K562 (cell line): ENCODE measurements at regions not wholly inside any gene's neighbourhood (a gene's known extent, or its start where the extent isn't known, plus 50 kb on each side); places are given as distances from the start of the nearest gene placed in this dataset.

ENCODE experiments used
- ATAC-seq: fragments of 200-7000 bp; cut with Tn5 transposase; 3 replicates; pipeline ENCODE4 v1.9.1; 2020; ENCODE audit warnings: moderate library complexity
- BruUV-seq: library from RNA; stranded (reverse); fragments of 400-500 nt; replicated peaks from 2 replicates; lab custom pipeline; 2021; lab: Mats Ljungman, UMichigan
- CTCF ChIA-PET: fragments of 300-600 bp; formaldehyde crosslinking; extraction: SDS; loops from one replicate; lab custom pipeline; 2021; ENCODE audit warnings: low intra/inter-chr PET ratio; lab: Yijun Ruan, JAX
- POLR2A ChIA-PET: fragments of 300-600, 350-650 bp; sonication (Branson Sonifier 250); formaldehyde crosslinking; extraction: SDS; loops from one replicate; lab custom pipeline; 2021; ENCODE audit warnings: antibody characterized with exemption, inconsistent platforms; lab: Yijun Ruan, JAX
- DNase-seq, 4 experiments: peaks; one replicate each; pipeline versions ENCODE4 v3.0.0 to v3.0.0-alpha.2; 2011 to 2018; ENCODE audit warnings: low spot score in 3 of 4, mixed read lengths in 3 of 4; ENCODE audit errors: extremely low read depth in 1 of 4
- FAIRE-seq: peaks from 2 replicates; lab custom pipeline; 2011; peaks lifted over from hg19 to GRCh38; lab: Jason Lieb, UNC
- H2AFZ ChIP-seq: 2 replicates; pipeline ENCODE4 v1.6.0; 2011; ENCODE audit warnings: low read depth, low read length, control low read depth, inconsistent platforms
- H3K27ac ChIP-seq: fragments of 200-600 bp; 3 replicates; pipeline ENCODE4 v1.8.0; 2011; ENCODE audit warnings: low read depth, mild to moderate bottlenecking, control low read depth, inconsistent platforms, low read length, moderate library complexity, mixed read lengths; ENCODE audit errors: extremely low read depth
- H3K27me3 ChIP-seq, 2 experiments: fragments of 300-600 bp in 1 of 2; 2 replicates in 1 of 2; 3 replicates in 1 of 2; pipeline versions ENCODE4 v1.6.0 to v1.8.0; 2011; ENCODE audit warnings: inconsistent platforms in 2 of 2, low read length in 2 of 2, mild to moderate bottlenecking in 1 of 2, mixed read lengths in 1 of 2, moderate library complexity in 1 of 2; ENCODE audit not compliant: control insufficient read depth in 2 of 2, insufficient read depth in 2 of 2
- H3K36me3 ChIP-seq: fragments of 300-600 bp; 3 replicates; pipeline ENCODE4 v1.8.0; 2011; ENCODE audit warnings: mild to moderate bottlenecking, low read length, inconsistent platforms; ENCODE audit not compliant: control insufficient read depth, insufficient read depth
- H3K4me1 ChIP-seq, 2 experiments: fragments of 200-600 bp in 1 of 2; replicated peaks in 1 of 2; 2 replicates in 1 of 2; 3 replicates in 1 of 2; pipeline versions ENCODE4 v1.5.1 to v1.8.0; 2011; ENCODE audit warnings: inconsistent platforms in 2 of 2, low read length in 2 of 2, mild to moderate bottlenecking in 1 of 2, mixed read lengths in 1 of 2, moderate library complexity in 1 of 2; ENCODE audit not compliant: control insufficient read depth in 2 of 2, insufficient read depth in 2 of 2
- H3K4me2 ChIP-seq: 2 replicates; pipeline ENCODE4 v1.6.1; 2011; ENCODE audit warnings: low read length, control low read depth, inconsistent platforms, mixed read lengths; ENCODE audit not compliant: insufficient read depth
- H3K4me3 ChIP-seq: fragments of 200-600 bp; sonication (generic), shearing (Covaris generic); 2 replicates; pipeline ENCODE4 v1.5.1; 2016; ENCODE audit warnings: control low read depth, inconsistent platforms
- H3K79me2 ChIP-seq: fragments of 200-600 bp; 3 replicates; pipeline ENCODE4 v1.8.0; 2011; ENCODE audit warnings: low read length, inconsistent platforms; ENCODE audit not compliant: control insufficient read depth, insufficient read depth
- H3K9ac ChIP-seq, 2 experiments: 2 replicates each; pipeline versions ENCODE4 v1.6.0 to v1.6.1; 2011; ENCODE audit warnings: low read depth in 2 of 2, low read length in 2 of 2, control low read depth in 1 of 2, inconsistent platforms in 1 of 2, mild to moderate bottlenecking in 1 of 2, mixed read lengths in 1 of 2; ENCODE audit not compliant: insufficient read depth in 1 of 2
- H3K9me1 ChIP-seq: one replicate; pipeline ENCODE4 v1.6.0; 2011; ENCODE audit warnings: inconsistent platforms, mild to moderate bottlenecking, low read length, moderate library complexity; ENCODE audit not compliant: control insufficient read depth, insufficient read depth
- H3K9me3 ChIP-seq: replicated peaks from 2 replicates; pipeline ENCODE4 v1.5.1; 2011; ENCODE audit warnings: low read depth, low read length, inconsistent platforms; ENCODE audit not compliant: control insufficient read depth, insufficient read depth
- H4K20me1 ChIP-seq: replicated peaks from 2 replicates; pipeline ENCODE4 v1.6.1; 2011; ENCODE audit warnings: low read length, inconsistent platforms, mixed read lengths; ENCODE audit not compliant: control insufficient read depth, insufficient read depth
- BCL6 ChIP-seq: fragments of 250-450 bp; sonication (Bioruptor Pico); IDR thresholded peaks from 2 replicates; pipeline ENCODE4 v1.4.0; 2020
- CHD1 ChIP-seq: fragments of 200-600 bp; sonication (generic); IDR thresholded peaks from one replicate; pipeline ENCODE4 v1.6.1; 2012; ENCODE audit warnings: mild to moderate bottlenecking, moderate library complexity, low read length, inconsistent platforms
- KDM5B ChIP-seq: fragments of 200-600 bp; sonication (generic); IDR thresholded peaks from 2 replicates; pipeline ENCODE4 v1.6.1; 2012; ENCODE audit warnings: low read depth, mild to moderate bottlenecking, moderate library complexity, low read length, control low read depth, inconsistent platforms; ENCODE audit not compliant: insufficient replicate concordance
- L3MBTL2 ChIP-seq: fragments of 450-650 bp; IDR thresholded peaks from 2 replicates; pipeline ENCODE4 v1.6.1; 2016; ENCODE audit warnings: mild to moderate bottlenecking, moderate library complexity
- MEF2A ChIP-seq: IDR thresholded peaks from 2 replicates; pipeline ENCODE4 v1.6.1; 2011; ENCODE audit warnings: low read depth, mild to moderate bottlenecking, low read length, moderate library complexity; ENCODE audit not compliant: control insufficient read depth
- PML ChIP-seq: IDR thresholded peaks from 2 replicates; pipeline ENCODE4 v1.6.1; 2012; ENCODE audit warnings: low read length, inconsistent platforms
- RBBP5 ChIP-seq: fragments of 200-600 bp; sonication (generic); IDR thresholded peaks from 2 replicates; pipeline ENCODE4 v1.6.1; 2012; ENCODE audit warnings: borderline replicate concordance, mild to moderate bottlenecking, low read length, control low read depth, inconsistent platforms; ENCODE audit not compliant: insufficient read depth, poor library complexity, severe bottlenecking
- SAFB2 ChIP-seq: fragments of 200-400 bp; formaldehyde crosslinking; IDR thresholded peaks from 2 replicates; pipeline ENCODE4 v1.6.1; 2018; ENCODE audit warnings: borderline replicate concordance, low read length, low read depth, moderate library complexity; ENCODE audit not compliant: severe bottlenecking
- ZBTB17 ChIP-seq: fragments of 450-650 bp; formaldehyde crosslinking; IDR thresholded peaks from 2 replicates; pipeline ENCODE4 v1.4.0; 2020; ENCODE audit warnings: mild to moderate bottlenecking
- ZC3H11A ChIP-seq: IDR thresholded peaks from 2 replicates; pipeline ENCODE4 v1.6.1; 2012; ENCODE audit warnings: low read depth, low read length, improper control_type of control experiment
- ZNF197 ChIP-seq: fragments of 200-800 bp; sonication (Bioruptor generic); IDR thresholded peaks from 2 replicates; pipeline ENCODE4 v1.6.1; 2016; ENCODE audit warnings: low read depth, missing genetic modification characterization, missing compliant biosample characterization
- ZNF444 ChIP-seq: fragments of 250-450 bp; sonication (Bioruptor Pico); IDR thresholded peaks from 2 replicates; pipeline ENCODE4 v1.4.0; 2020; ENCODE audit warnings: mild to moderate bottlenecking, moderate library complexity
- WGBS: fragments of 100-300 bp; shearing (Covaris generic); methylation state at CpG from one replicate; pipeline ENCODE4 v1.1.6; 2016; ENCODE audit warnings: low coverage, mixed read lengths; ENCODE audit not compliant: insufficient coverage; ENCODE audit errors: missing lambda C conversion rate; 5-methylcytosine and 5-hydroxymethylcytosine counted together
- in situ Hi-C: fragments of 300-500 bp; cut with MboI; formaldehyde crosslinking; loops from 4 replicates; pipeline ENCODE4 v1.15.0; 2018; ENCODE audit warnings: inconsistent platforms, mixed read lengths
- intact Hi-C: fragments of 100-400 bp; cut with micrococcal nuclease; formaldehyde crosslinking; loops from 2 replicates; pipeline ENCODE4 v1.14.2; 2022
- TF ChIP-seq, protein P1 (sequence below): sonication (generic); formaldehyde crosslinking; IDR thresholded peaks from 2 replicates; pipeline ENCODE4 v1.8.0; 2022; ENCODE audit warnings: mild to moderate bottlenecking, missing genetic modification reagents, borderline replicate concordance
- TF ChIP-seq, protein P2 (sequence below): IDR thresholded peaks from 2 replicates; pipeline ENCODE4 v1.6.1; 2014; ENCODE audit warnings: antibody characterized with exemption
- TF ChIP-seq, protein P3 (sequence below): fragments of 450-650 bp; conservative IDR thresholded peaks from 2 replicates; pipeline ENCODE4 v1.6.1; 2016; ENCODE audit warnings: missing genetic modification characterization, low read depth, mild to moderate bottlenecking, missing compliant biosample characterization, moderate library complexity
- TF ChIP-seq, protein P4 (sequence below): IDR thresholded peaks from 2 replicates; pipeline ENCODE4 v1.6.1; 2012; ENCODE audit warnings: low read depth, low read length, improper control_type of control experiment, borderline replicate concordance

DNA sequence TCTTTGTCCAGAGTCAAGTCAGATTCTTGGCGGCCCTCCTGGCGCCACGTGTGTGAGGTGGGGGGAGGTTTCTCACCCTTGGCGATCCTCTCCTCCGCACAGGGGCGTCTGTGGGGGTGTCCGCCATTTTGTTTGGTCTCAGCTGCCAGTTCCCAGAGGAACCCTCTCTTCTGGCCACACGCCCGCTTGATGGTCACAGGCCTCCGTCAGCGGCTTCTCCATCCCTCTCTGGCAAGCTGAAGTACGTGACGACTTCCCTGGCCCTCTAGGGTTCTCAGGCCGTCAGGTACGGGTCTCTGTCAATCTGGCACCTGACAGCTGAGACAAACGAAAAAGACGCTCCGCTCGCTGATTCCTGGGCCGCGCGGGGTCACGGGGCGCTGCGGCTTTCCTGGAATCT lies 272.6 kb downstream of the TRIML1 start:
- no peaks in the 10 kb centered on the region; a peak in 1 of 5 replicates for H3K4me1 ChIP-seq
- POLR2A ChIA-PET: no interaction called here
- no peak overlapping the region for H3K4me2 ChIP-seq
- intact Hi-C loops: no loop called here
- no peak overlapping the region for H3K9ac ChIP-seq
- ATAC-seq (no peak), FAIRE-seq (no peak), DNase-seq (peak in 1 of 4 experiments; percentile 1)
- no peaks in the 10 kb centered on the region for H3K9me3 ChIP-seq
- no peaks in the 10 kb centered on the region for H3K36me3 ChIP-seq
- no peak overlapping the region for H3K27ac ChIP-seq
- WGBS: 20% methylated on average over 20 of the region's 25 CpGs
- no peak overlapping the region for H2AFZ ChIP-seq
- no peaks in the 10 kb centered on the region for H3K79me2 ChIP-seq
- H3K4me3 ChIP-seq: no peak overlapping the region
- H3K9me1 ChIP-seq: no peaks in the 10 kb centered on the region
- CTCF ChIA-PET: no interaction called here
- in situ Hi-C loops: no loop called here
- no TSS peak for BruUV-seq
- no peaks in the 10 kb centered on the region for H3K27me3 ChIP-seq
- no peaks in the 10 kb centered on the region for H4K20me1 ChIP-seq
- TF ChIP-seq ZBTB17 (CRISPR knock-in tag) (no peak), PML (no peak), BCL6 (CRISPR knock-in tag) (no peak), MEF2A (no peak), ZNF197 (CRISPR knock-in tag) (no peak), RBBP5 (no peak), KDM5B (no peak), SAFB2 (no peak), ZC3H11A (no peak), ZNF444 (CRISPR knock-in tag) (no peak), CHD1 (no peak), L3MBTL2 (no peak)
- TF ChIP-seq, protein P1, sequence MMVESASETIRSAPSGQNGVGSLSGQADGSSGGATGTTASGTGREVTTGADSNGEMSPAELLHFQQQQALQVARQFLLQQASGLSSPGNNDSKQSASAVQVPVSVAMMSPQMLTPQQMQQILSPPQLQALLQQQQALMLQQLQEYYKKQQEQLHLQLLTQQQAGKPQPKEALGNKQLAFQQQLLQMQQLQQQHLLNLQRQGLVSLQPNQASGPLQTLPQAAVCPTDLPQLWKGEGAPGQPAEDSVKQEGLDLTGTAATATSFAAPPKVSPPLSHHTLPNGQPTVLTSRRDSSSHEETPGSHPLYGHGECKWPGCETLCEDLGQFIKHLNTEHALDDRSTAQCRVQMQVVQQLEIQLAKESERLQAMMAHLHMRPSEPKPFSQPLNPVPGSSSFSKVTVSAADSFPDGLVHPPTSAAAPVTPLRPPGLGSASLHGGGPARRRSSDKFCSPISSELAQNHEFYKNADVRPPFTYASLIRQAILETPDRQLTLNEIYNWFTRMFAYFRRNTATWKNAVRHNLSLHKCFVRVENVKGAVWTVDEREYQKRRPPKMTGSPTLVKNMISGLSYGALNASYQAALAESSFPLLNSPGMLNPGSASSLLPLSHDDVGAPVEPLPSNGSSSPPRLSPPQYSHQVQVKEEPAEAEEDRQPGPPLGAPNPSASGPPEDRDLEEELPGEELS (CRISPR knock-in tag): no peak
- TF ChIP-seq, protein P2, sequence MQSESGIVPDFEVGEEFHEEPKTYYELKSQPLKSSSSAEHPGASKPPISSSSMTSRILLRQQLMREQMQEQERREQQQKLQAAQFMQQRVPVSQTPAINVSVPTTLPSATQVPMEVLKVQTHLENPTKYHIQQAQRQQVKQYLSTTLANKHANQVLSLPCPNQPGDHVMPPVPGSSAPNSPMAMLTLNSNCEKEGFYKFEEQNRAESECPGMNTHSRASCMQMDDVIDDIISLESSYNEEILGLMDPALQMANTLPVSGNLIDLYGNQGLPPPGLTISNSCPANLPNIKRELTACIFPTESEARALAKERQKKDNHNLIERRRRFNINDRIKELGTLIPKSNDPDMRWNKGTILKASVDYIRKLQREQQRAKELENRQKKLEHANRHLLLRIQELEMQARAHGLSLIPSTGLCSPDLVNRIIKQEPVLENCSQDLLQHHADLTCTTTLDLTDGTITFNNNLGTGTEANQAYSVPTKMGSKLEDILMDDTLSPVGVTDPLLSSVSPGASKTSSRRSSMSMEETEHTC: no peak
- TF ChIP-seq, protein P3, sequence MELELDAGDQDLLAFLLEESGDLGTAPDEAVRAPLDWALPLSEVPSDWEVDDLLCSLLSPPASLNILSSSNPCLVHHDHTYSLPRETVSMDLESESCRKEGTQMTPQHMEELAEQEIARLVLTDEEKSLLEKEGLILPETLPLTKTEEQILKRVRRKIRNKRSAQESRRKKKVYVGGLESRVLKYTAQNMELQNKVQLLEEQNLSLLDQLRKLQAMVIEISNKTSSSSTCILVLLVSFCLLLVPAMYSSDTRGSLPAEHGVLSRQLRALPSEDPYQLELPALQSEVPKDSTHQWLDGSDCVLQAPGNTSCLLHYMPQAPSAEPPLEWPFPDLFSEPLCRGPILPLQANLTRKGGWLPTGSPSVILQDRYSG (tag): no peak
- TF ChIP-seq, protein P4, sequence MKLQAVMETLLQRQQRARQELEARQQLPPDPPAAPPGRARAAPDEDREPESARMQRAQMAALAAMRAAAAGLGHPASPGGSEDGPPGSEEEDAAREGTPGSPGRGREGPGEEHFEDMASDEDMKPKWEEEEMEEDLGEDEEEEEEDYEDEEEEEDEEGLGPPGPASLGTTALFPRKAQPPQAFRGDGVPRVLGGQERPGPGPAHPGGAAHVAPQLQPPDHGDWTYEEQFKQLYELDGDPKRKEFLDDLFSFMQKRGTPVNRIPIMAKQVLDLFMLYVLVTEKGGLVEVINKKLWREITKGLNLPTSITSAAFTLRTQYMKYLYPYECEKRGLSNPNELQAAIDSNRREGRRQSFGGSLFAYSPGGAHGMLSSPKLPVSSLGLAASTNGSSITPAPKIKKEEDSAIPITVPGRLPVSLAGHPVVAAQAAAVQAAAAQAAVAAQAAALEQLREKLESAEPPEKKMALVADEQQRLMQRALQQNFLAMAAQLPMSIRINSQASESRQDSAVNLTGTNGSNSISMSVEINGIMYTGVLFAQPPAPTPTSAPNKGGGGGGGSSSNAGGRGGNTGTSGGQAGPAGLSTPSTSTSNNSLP: no peak
